ENCODE measurements at regions not wholly inside any gene's neighbourhood (a gene's known extent, or its start where the extent isn't known, plus 50 kb on each side); places are given as distances from the start of the nearest gene placed in this dataset.
A peak's percentile ranks its signal among the peaks of the same experiment; 100 is the strongest.

- ChIA-PET CTCF (no interaction called here), POLR2A (no interaction called here)
- no peak for DNase-seq (ENCODE audit: extremely low spot score)
- TF ChIP-seq SP1 (IDR thresholded peaks at IDR 0.05) (no peak), NFRKB (IDR thresholded peaks at IDR 0.05) (no peak), PKNOX1 (IDR thresholded peaks at IDR 0.05) (no peak), ELF4 (IDR thresholded peaks at IDR 0.05) (no peak), SUZ12 (IDR thresholded peaks at IDR 0.05) (no peak), CTBP1 (IDR thresholded peaks at IDR 0.05; ENCODE audit: borderline replicate concordance) (no peak), FOXM1 (IDR thresholded peaks at IDR 0.05; ENCODE audit: borderline replicate concordance) (no peak), ZNF384 (IDR thresholded peaks at IDR 0.05) (no peak), LEF1 (IDR thresholded peaks at IDR 0.05; ENCODE audit: borderline replicate concordance) (no peak), L3MBTL2 (conservative IDR thresholded peaks at IDR 0.05) (no peak), BHLHE40 (IDR thresholded peaks at IDR 0.05; ENCODE audit: borderline replicate concordance) (no peak), HDGF (IDR thresholded peaks at IDR 0.05; ENCODE audit: borderline replicate concordance) (no peak), FOXA1 (IDR thresholded peaks at IDR 0.05) (no peak), FOXK2 (IDR thresholded peaks at IDR 0.05) (no peak), TARDBP (IDR thresholded peaks at IDR 0.05) (no peak), ARNT (IDR thresholded peaks at IDR 0.05) (no peak)
Measured at GRCh38 chr7:113825832-113826231, 93.0 kb downstream of the PPP1R3A start.

GRCh38 chr7:113824117-113824823 is 94.5 kb downstream of the PPP1R3A start:
- DNase-seq (ENCODE audit: extremely low spot score) = peak; percentile 7
- CTCF ChIA-PET = no interaction called here

GRCh38 chr7:113819474-113819873 is 99.3 kb downstream of the PPP1R3A start:
- POLR2A ChIA-PET = no interaction called here
- CTCF ChIA-PET = no interaction called here
- no peak for TF ChIP-seq ARNT (IDR thresholded peaks at IDR 0.05)
- no peak for TF ChIP-seq ZNF384 (IDR thresholded peaks at IDR 0.05)
- no peak for TF ChIP-seq BHLHE40 (IDR thresholded peaks at IDR 0.05; ENCODE audit: borderline replicate concordance)
- DNase-seq (ENCODE audit: extremely low spot score) = no peak

More at GRCh38 chr7:113824117-113824823, 94.5 kb downstream of the PPP1R3A start:
- POLR2A ChIA-PET = no interaction called here
- TF ChIP-seq PKNOX1 (IDR thresholded peaks at IDR 0.05) (no peak), BHLHE40 (IDR thresholded peaks at IDR 0.05; ENCODE audit: borderline replicate concordance) (no peak), CTBP1 (IDR thresholded peaks at IDR 0.05; ENCODE audit: borderline replicate concordance) (no peak), HDGF (IDR thresholded peaks at IDR 0.05; ENCODE audit: borderline replicate concordance) (no peak), ZNF384 (IDR thresholded peaks at IDR 0.05) (no peak), TARDBP (IDR thresholded peaks at IDR 0.05) (no peak), ARNT (IDR thresholded peaks at IDR 0.05) (no peak), SP1 (IDR thresholded peaks at IDR 0.05) (no peak), LEF1 (IDR thresholded peaks at IDR 0.05; ENCODE audit: borderline replicate concordance) (no peak), FOXA1 (IDR thresholded peaks at IDR 0.05) (no peak), FOXK2 (IDR thresholded peaks at IDR 0.05) (no peak), NFRKB (IDR thresholded peaks at IDR 0.05) (no peak), L3MBTL2 (conservative IDR thresholded peaks at IDR 0.05) (no peak), ELF4 (IDR thresholded peaks at IDR 0.05) (no peak), FOXM1 (IDR thresholded peaks at IDR 0.05; ENCODE audit: borderline replicate concordance) (no peak), SUZ12 (IDR thresholded peaks at IDR 0.05) (no peak)

- POLR2A ChIA-PET = no interaction called here
- CTCF ChIA-PET = no interaction called here
- no peak for DNase-seq (ENCODE audit: extremely low spot score)
- TF ChIP-seq HDGF (IDR thresholded peaks at IDR 0.05; ENCODE audit: borderline replicate concordance) (no peak), SUZ12 (IDR thresholded peaks at IDR 0.05) (no peak), SP1 (IDR thresholded peaks at IDR 0.05) (no peak), L3MBTL2 (conservative IDR thresholded peaks at IDR 0.05) (no peak), TARDBP (IDR thresholded peaks at IDR 0.05) (no peak), FOXM1 (IDR thresholded peaks at IDR 0.05; ENCODE audit: borderline replicate concordance) (no peak), ELF4 (IDR thresholded peaks at IDR 0.05) (no peak)
Measured at GRCh38 chr7:113816639-113817038, 102.2 kb downstream of the PPP1R3A start.

GRCh38 chr7:113813471-113813870 is 105.3 kb downstream of the PPP1R3A start:
- ChIA-PET POLR2A (no interaction called here), CTCF (no interaction called here)
- TF ChIP-seq SP1 (IDR thresholded peaks at IDR 0.05) = no peak
- no peak for TF ChIP-seq FOXK2 (IDR thresholded peaks at IDR 0.05)
- no peak for TF ChIP-seq PKNOX1 (IDR thresholded peaks at IDR 0.05)
- no peak for TF ChIP-seq ARNT (IDR thresholded peaks at IDR 0.05)
- TF ChIP-seq CTBP1 (IDR thresholded peaks at IDR 0.05; ENCODE audit: borderline replicate concordance) = no peak
- TF ChIP-seq FOXM1 (IDR thresholded peaks at IDR 0.05; ENCODE audit: borderline replicate concordance) = no peak
- TF ChIP-seq LEF1 (IDR thresholded peaks at IDR 0.05; ENCODE audit: borderline replicate concordance) = no peak
- TF ChIP-seq FOXA1 (IDR thresholded peaks at IDR 0.05) = no peak
- no peak for TF ChIP-seq BHLHE40 (IDR thresholded peaks at IDR 0.05; ENCODE audit: borderline replicate concordance)
- no peak for TF ChIP-seq TARDBP (IDR thresholded peaks at IDR 0.05)
- TF ChIP-seq HDGF (IDR thresholded peaks at IDR 0.05; ENCODE audit: borderline replicate concordance) = no peak
- TF ChIP-seq L3MBTL2 (conservative IDR thresholded peaks at IDR 0.05) = no peak
- TF ChIP-seq ZNF384 (IDR thresholded peaks at IDR 0.05) = no peak
- no peak for TF ChIP-seq SUZ12 (IDR thresholded peaks at IDR 0.05)
- no peak for TF ChIP-seq NFRKB (IDR thresholded peaks at IDR 0.05)
- TF ChIP-seq ELF4 (IDR thresholded peaks at IDR 0.05) = no peak
- no peak for DNase-seq (ENCODE audit: extremely low spot score)

GRCh38 chr7:113812591-113813255 is 106.1 kb downstream of the PPP1R3A start:
- no peak for DNase-seq (ENCODE audit: extremely low spot score)
- no peak for TF ChIP-seq SUZ12 (IDR thresholded peaks at IDR 0.05)
- TF ChIP-seq ZNF384 (IDR thresholded peaks at IDR 0.05) = no peak
- TF ChIP-seq SP1 (IDR thresholded peaks at IDR 0.05) = no peak
- TF ChIP-seq TARDBP (IDR thresholded peaks at IDR 0.05) = no peak
- no peak for TF ChIP-seq PKNOX1 (IDR thresholded peaks at IDR 0.05)
- no peak for TF ChIP-seq BHLHE40 (IDR thresholded peaks at IDR 0.05; ENCODE audit: borderline replicate concordance)
- no peak for TF ChIP-seq FOXK2 (IDR thresholded peaks at IDR 0.05)
- TF ChIP-seq FOXM1 (IDR thresholded peaks at IDR 0.05; ENCODE audit: borderline replicate concordance) = no peak
- TF ChIP-seq FOXA1 (IDR thresholded peaks at IDR 0.05) = no peak
- TF ChIP-seq NFRKB (IDR thresholded peaks at IDR 0.05) = no peak
- TF ChIP-seq L3MBTL2 (conservative IDR thresholded peaks at IDR 0.05) = no peak
- TF ChIP-seq LEF1 (IDR thresholded peaks at IDR 0.05; ENCODE audit: borderline replicate concordance) = no peak
- no peak for TF ChIP-seq CTBP1 (IDR thresholded peaks at IDR 0.05; ENCODE audit: borderline replicate concordance)
- TF ChIP-seq HDGF (IDR thresholded peaks at IDR 0.05; ENCODE audit: borderline replicate concordance) = no peak
- TF ChIP-seq ELF4 (IDR thresholded peaks at IDR 0.05) = no peak
- TF ChIP-seq ARNT (IDR thresholded peaks at IDR 0.05) = no peak
- ChIA-PET POLR2A (no interaction called here), CTCF (interaction anchor here (0.7 kb wide), 1 partner anchor 208 kb away, joined by 3 read pairs; no protein-coding TSS in a partner anchor)

Data from HEK293T (cell line).